RWPE1 (cell line): ENCODE measurements at regions not wholly inside any gene's neighbourhood (a gene's known extent, or its start where the extent isn't known, plus 50 kb on each side); places are given as distances from the start of the nearest gene placed in this dataset.

Experiments
- CTCF ChIA-PET: fragments of 350-600 bp; sonication (Branson Sonifier 250); formaldehyde crosslinking; extraction: SDS; loops from one replicate; lab custom pipeline; 2021; lab: Yijun Ruan, JAX
- POLR2A ChIA-PET: fragments of 400-600 bp; formaldehyde crosslinking; extraction: SDS; loops from one replicate; lab custom pipeline; 2020; ENCODE audit warnings: antibody characterized with exemption; ENCODE audit not compliant: low non-redundant PET; lab: Yijun Ruan, JAX
- DNase-seq: peaks from one replicate; pipeline ENCODE4 v3.0.0; 2012; ENCODE audit warnings: low spot score
- H3K27ac ChIP-seq: fragments of 450-650 bp; 2 replicates; pipeline ENCODE4 v1.5.1; 2017
- CTCF ChIP-seq: fragments of 450-650 bp; conservative IDR thresholded peaks from 2 replicates; pipeline ENCODE4 v1.5.1; 2017; ENCODE audit warnings: low read depth, mild to moderate bottlenecking

GRCh38 chr5:109249126-109249525 lies 160.6 kb downstream of the PJA2 start:
- no peak for TF ChIP-seq CTCF
- H3K27ac ChIP-seq = no peak overlapping the region
- DNase-seq = no peak
- ChIA-PET POLR2A (no interaction called here), CTCF (interaction anchor here (0.6 kb wide), 2 partner anchors 45 to 57 kb away, joined by 3 read pairs; no protein-coding TSS in a partner anchor)

DNA sequence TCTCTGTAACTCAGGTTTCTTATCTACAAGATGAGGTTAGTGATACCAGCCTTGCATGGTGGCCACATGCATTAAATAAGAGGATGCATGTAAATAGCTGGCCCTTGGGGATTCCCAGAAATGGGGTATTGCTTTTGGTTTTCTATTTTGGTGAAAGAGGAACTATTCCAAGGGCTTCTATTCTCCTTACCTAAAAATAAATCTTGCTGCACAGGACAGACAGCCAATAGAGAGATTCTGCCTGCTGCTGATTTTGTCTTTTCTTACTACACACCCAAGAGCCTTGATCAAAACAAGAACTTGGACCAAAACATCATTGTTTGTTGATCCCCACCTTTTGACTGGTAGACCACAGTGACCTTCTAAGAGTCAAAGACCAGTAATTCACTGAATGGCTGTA lies 161.8 kb downstream of the PJA2 start:
- no peak for DNase-seq
- CTCF ChIA-PET = no interaction called here

GRCh38 chr5:109246841-109247592 lies 162.8 kb downstream of the PJA2 start:
- H3K27ac ChIP-seq = no peak overlapping the region
- ChIA-PET CTCF (interaction anchor here (0.6 kb wide), 1 partner anchor 566 kb away, joined by 3 read pairs; no protein-coding TSS in a partner anchor), POLR2A (no interaction called here)
- no peak for DNase-seq
- no peak for TF ChIP-seq CTCF

More for the DNA sequence above, 161.8 kb downstream of the PJA2 start:
- TF ChIP-seq CTCF = no peak
- H3K27ac ChIP-seq = no peak overlapping the region
- POLR2A ChIA-PET = no interaction called here
